Loucy (cell line): ENCODE measurements at regions not wholly inside any gene's neighbourhood (a gene's known extent, or its start where the extent isn't known, plus 50 kb on each side); places are given as distances from the start of the nearest gene placed in this dataset.

Experiments
- CTCF ChIP-seq: fragments of 200-600 bp; sonication (generic); conservative IDR thresholded peaks from 2 replicates; pipeline ENCODE4 v1.5.1; 2014; ENCODE audit warnings: mild to moderate bottlenecking, antibody characterized with exemption, low read length
- EZH2phosphoT487 ChIP-seq: fragments of 200-600 bp; IDR thresholded peaks from 2 replicates; pipeline ENCODE4 v1.6.1; 2018; ENCODE audit warnings: antibody characterized with exemption, mild to moderate bottlenecking, moderate library complexity, borderline replicate concordance

GRCh38 chr4:160514126-160514525, 1411.2 kb downstream of the RAPGEF2 start:
- no peak for TF ChIP-seq CTCF
- no peak for TF ChIP-seq EZH2phosphoT487
